Stimulated activated effector memory CD8-positive, alpha-beta T cell treated with anti-CD3 and anti-CD28 coated beads, Interleukin-12 subunit alpha, Interleukin-12 subunit beta, amount 100 ng/mL, for 72 hours (primary cell): ENCODE measurements at regions not wholly inside any gene's neighbourhood (a gene's known extent, or its start where the extent isn't known, plus 50 kb on each side); places are given as distances from the start of the nearest gene placed in this dataset.
"Not testable (repeated sequence)": the region's sequence is repeated elsewhere in the genome, so short reads cannot be mapped to it uniquely, and the experiment has no call there.

Experiments used
- ATAC-seq: fragments of 150-1000 bp; cut with Tn5 transposase; 2 replicates; pipeline ENCODE4 v1.10.0; 2021
- DNase-seq, 2 donors: peaks; one replicate each; pipeline ENCODE4 v3.0.0; 2021 to 2022; ENCODE audit warnings: low spot score in 2 of 2
- H3K27ac Mint-ChIP-seq: one replicate; pipeline ENCODE4 v1.8.0; 2022; ENCODE audit warnings: mild to moderate bottlenecking, mixed read lengths
- H3K36me3 Mint-ChIP-seq: one replicate; pipeline ENCODE4 v1.8.0; 2022; ENCODE audit warnings: mild to moderate bottlenecking, mixed read lengths
- H3K4me1 Mint-ChIP-seq: one replicate; pipeline ENCODE4 v1.8.0; 2022; ENCODE audit warnings: mixed read lengths
- H3K4me3 Mint-ChIP-seq: one replicate; pipeline ENCODE4 v1.8.0; 2022; ENCODE audit warnings: mild to moderate bottlenecking, mixed read lengths
- H3K9me3 Mint-ChIP-seq: one replicate; pipeline ENCODE4 v1.8.0; 2022; ENCODE audit warnings: mixed read lengths

GRCh38 chr7:76139670-76140069 lies 62.0 kb upstream of the SRRM3 start:
- Mint-ChIP-seq H3K36me3 (no peaks in the 10 kb centered on the region), H3K9me3 (no peaks in the 10 kb centered on the region), H3K4me1 (no peaks in the 10 kb centered on the region), H3K27ac (no peak overlapping the region), H3K4me3 (no peak overlapping the region)
- ATAC-seq: no peak
- DNase-seq: no peak

GRCh38 chr7:76140259-76140658 lies 61.4 kb upstream of the SRRM3 start:
- ATAC-seq, DNase-seq, H3K27ac Mint-ChIP-seq, H3K36me3 Mint-ChIP-seq, H3K4me1 Mint-ChIP-seq, H3K4me3 Mint-ChIP-seq, H3K9me3 Mint-ChIP-seq: not testable (repeated sequence)

DNA sequence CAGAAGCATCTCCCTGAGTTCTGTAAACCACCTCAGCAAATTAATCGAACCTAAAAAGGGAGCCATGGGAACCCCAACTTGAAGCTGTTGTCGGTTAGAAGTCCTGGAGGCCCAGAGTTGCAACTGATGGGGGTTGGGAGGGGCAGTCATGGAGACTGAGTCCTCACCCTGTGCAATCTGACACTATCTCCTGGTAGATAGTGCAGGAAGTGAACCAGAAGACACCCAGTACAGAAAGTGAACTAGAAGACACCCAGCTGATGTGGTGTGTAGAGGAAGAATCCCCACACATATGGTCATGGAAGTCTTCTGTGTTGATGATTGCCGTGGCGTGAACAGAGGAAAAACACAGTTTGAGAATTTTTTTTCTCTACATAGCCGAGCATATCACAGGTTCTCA lies 58.8 kb upstream of the SRRM3 start:
- Mint-ChIP-seq H3K4me3 (no peak overlapping the region), H3K9me3 (no peaks in the 10 kb centered on the region), H3K36me3 (no peaks in the 10 kb centered on the region), H3K4me1 (no peaks in the 10 kb centered on the region), H3K27ac (no peak overlapping the region)
- DNase-seq (no peak), ATAC-seq (no peak)

DNA sequence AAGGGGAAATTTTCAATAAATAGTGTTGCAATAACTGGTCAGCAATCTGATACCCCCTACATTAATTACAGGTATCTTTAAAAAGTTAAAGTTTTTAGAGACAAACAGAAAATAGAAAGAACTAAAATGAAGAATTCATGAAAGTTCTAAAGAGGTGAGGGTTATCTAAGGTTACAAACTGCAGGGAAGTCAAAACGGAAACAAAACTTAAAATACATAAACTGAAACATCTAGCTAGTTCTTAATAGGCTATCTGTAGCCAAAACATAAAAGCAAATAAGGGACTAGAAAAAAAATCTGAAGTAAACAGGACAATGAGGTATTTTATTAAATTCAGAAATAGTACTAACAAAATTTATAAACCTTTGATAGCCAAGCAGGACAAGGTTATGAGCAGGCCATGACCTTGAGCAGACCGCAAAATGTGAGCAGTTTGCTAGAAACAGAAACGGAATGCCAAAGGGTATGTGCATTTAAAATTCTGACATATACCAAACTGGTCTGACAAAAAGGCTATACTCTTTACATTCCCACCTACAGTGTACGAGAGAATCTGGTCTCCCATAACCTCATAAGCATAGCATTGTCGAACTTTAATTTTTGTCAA lies 56.9 kb upstream of the SRRM3 start:
- DNase-seq, H3K36me3 Mint-ChIP-seq, ATAC-seq, H3K4me3 Mint-ChIP-seq, H3K9me3 Mint-ChIP-seq, H3K4me1 Mint-ChIP-seq, H3K27ac Mint-ChIP-seq: not testable (repeated sequence)

DNA sequence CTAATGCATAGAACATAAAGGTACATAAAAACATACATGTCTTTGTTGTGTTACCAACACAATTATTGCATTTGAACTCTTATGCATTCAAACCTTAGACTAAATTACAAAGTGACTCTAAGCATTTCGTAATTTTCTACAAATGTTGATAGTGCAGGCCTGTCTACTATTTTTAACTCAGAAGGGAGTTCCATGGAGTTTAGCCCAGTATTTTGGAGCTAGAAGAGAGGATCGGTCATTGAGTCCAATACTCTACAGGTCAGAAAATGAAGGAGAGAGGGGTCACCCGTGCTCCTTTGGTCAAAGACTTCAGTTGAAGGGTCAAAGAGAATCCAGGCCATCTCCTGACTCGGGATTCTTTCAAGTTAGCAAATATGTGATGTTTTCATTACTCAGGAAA lies 55.3 kb upstream of the SRRM3 start:
- Mint-ChIP-seq H3K4me3 (no peak overlapping the region), H3K36me3 (no peaks in the 10 kb centered on the region), H3K9me3 (no peaks in the 10 kb centered on the region), H3K27ac (no peak overlapping the region), H3K4me1 (no peaks in the 10 kb centered on the region)
- DNase-seq (no peak), ATAC-seq (no peak)

DNA sequence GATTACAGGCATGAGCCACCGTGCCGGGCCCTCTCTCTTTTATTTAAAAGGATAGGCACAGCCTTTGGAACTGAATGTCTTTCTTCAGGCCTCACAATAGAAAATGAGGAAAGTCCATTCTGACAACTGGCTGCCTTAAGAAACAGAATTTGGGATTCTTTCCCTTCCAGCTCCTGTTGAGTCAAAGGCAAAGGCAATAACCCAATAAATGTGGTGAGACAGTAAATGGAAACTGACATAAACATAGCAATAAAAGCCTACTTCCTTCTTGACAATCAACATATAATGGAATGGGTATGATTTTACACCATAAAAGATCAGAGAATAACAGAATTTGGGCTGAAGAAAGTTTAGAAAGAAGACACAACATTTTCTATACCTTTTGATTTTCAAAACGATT lies 52.7 kb upstream of the SRRM3 start:
- not testable (repeated sequence) for H3K36me3 Mint-ChIP-seq, H3K27ac Mint-ChIP-seq, H3K4me1 Mint-ChIP-seq, H3K9me3 Mint-ChIP-seq, ATAC-seq, H3K4me3 Mint-ChIP-seq, DNase-seq

GRCh38 chr7:76149847-76150691 lies 51.6 kb upstream of the SRRM3 start:
- no peaks in the 10 kb centered on the region for H3K9me3 Mint-ChIP-seq
- H3K27ac Mint-ChIP-seq: no peak overlapping the region
- H3K4me1 Mint-ChIP-seq: peaks cover 7% of the 10 kb centered on the region
- ATAC-seq (no peak), DNase-seq (no peak)
- H3K4me3 Mint-ChIP-seq: no peak overlapping the region
- H3K36me3 Mint-ChIP-seq: no peaks in the 10 kb centered on the region
